T-cell (primary cell): ENCODE measurements at regions not wholly inside any gene's neighbourhood (a gene's known extent, or its start where the extent isn't known, plus 50 kb on each side); places are given as distances from the start of the nearest gene placed in this dataset.

Experiments
- ATAC-seq, 4 experiments: fragments of 200-7000 bp in 3 of 4; fragments of 150-1000 bp in 1 of 4; cut with Tn5 transposase; replicated peaks in 1 of 4; 1 replicate in 3 of 4; 2 replicates in 1 of 4; pipeline ENCODE4 v1.10.0; 2021; ENCODE audit warnings: moderate library complexity in 3 of 4, mild to moderate bottlenecking in 2 of 4, moderate number of reproducible peaks in 1 of 4
- CTCF ChIA-PET, 2 donors: fragments of 300-600 bp; sonication (Branson Sonifier 250); formaldehyde crosslinking; loops; one replicate each; lab custom pipeline; 2022; ENCODE audit warnings: antibody characterized with exemption in 2 of 2; lab: Charles Lee
- POLR2A ChIA-PET, 2 donors: fragments of 300-600 bp; sonication (Branson Sonifier 250); formaldehyde crosslinking; loops; one replicate each; lab custom pipeline; 2022; ENCODE audit warnings: antibody characterized with exemption in 2 of 2; lab: Charles Lee
- DNase-seq, 35 experiments: peaks; one replicate each; pipeline versions ENCODE4 v3.0.0 to v3.0.0-alpha.2; 2013 to 2023
- H3K27ac ChIP-seq: one replicate; pipeline ENCODE4 v1.5.1; 2013; ENCODE audit warnings: low read length
- H3K27me3 ChIP-seq, 2 experiments: replicated peaks in 1 of 2; 1 replicate in 1 of 2; 2 replicates in 1 of 2; pipeline versions ENCODE4 v1.6.1 to v1.7.0; 2013; ENCODE audit warnings: low read length in 1 of 2, mixed read lengths in 1 of 2; ENCODE audit not compliant: control insufficient read depth in 2 of 2, insufficient read depth in 2 of 2; ENCODE audit errors: extremely low read depth in 1 of 2
- H3K36me3 ChIP-seq, 2 donors: 1 replicate in 1 of 2; 2 replicates in 1 of 2; pipeline versions ENCODE4 v1.6.1 to v1.7.0; 2013; ENCODE audit warnings: low read length in 1 of 2; ENCODE audit not compliant: control insufficient read depth in 2 of 2, insufficient read depth in 1 of 2; ENCODE audit errors: extremely low read depth in 1 of 2
- H3K4me1 ChIP-seq, 2 experiments: 1 replicate in 1 of 2; 2 replicates in 1 of 2; pipeline versions ENCODE4 v1.6.1 to v1.7.0; 2013; ENCODE audit warnings: low read length in 2 of 2, mixed read lengths in 1 of 2; ENCODE audit not compliant: insufficient read depth in 2 of 2, control insufficient read depth in 1 of 2; ENCODE audit errors: extremely low read depth in 1 of 2
- H3K4me3 ChIP-seq, 2 donors: 1 replicate in 1 of 2; 2 replicates in 1 of 2; pipeline versions ENCODE4 v1.5.1 to v1.7.0; 2013; ENCODE audit warnings: mild to moderate bottlenecking in 2 of 2, low read length in 1 of 2, moderate library complexity in 1 of 2; ENCODE audit not compliant: control insufficient read depth in 1 of 2; ENCODE audit errors: extremely low read depth in 1 of 2
- H3K9me3 ChIP-seq: 2 replicates; pipeline ENCODE4 v1.7.0; 2013
- H3K27ac Mint-ChIP-seq, 2 donors: one replicate each; pipeline ENCODE4 v1.8.0; 2020 to 2021; ENCODE audit warnings: mild to moderate bottlenecking in 2 of 2, mixed read lengths in 2 of 2
- H3K27me3 Mint-ChIP-seq, 2 donors: one replicate each; pipeline ENCODE4 v1.8.0; 2021 to 2022; ENCODE audit warnings: mixed read lengths in 2 of 2
- H3K36me3 Mint-ChIP-seq: one replicate; pipeline ENCODE4 v1.8.0; 2021; ENCODE audit warnings: mixed read lengths
- H3K4me1 Mint-ChIP-seq, 3 donors: one replicate each; pipeline ENCODE4 v1.8.0; 2020 to 2022; ENCODE audit warnings: mixed read lengths in 3 of 3, mild to moderate bottlenecking in 1 of 3
- H3K4me3 Mint-ChIP-seq, 3 donors: one replicate each; pipeline ENCODE4 v1.8.0; 2020 to 2022; ENCODE audit warnings: mild to moderate bottlenecking in 3 of 3, mixed read lengths in 3 of 3, moderate library complexity in 3 of 3
- H3K9me3 Mint-ChIP-seq, 3 donors: one replicate each; pipeline ENCODE4 v1.8.0; 2020 to 2022; ENCODE audit warnings: mixed read lengths in 3 of 3
- WGBS: methylation state at CpG from one replicate; pipeline ENCODE4 v1.1.5; 2013; ENCODE audit warnings: missing lambda C conversion rate; ENCODE audit not compliant: insufficient coverage; 5-methylcytosine and 5-hydroxymethylcytosine counted together

DNA sequence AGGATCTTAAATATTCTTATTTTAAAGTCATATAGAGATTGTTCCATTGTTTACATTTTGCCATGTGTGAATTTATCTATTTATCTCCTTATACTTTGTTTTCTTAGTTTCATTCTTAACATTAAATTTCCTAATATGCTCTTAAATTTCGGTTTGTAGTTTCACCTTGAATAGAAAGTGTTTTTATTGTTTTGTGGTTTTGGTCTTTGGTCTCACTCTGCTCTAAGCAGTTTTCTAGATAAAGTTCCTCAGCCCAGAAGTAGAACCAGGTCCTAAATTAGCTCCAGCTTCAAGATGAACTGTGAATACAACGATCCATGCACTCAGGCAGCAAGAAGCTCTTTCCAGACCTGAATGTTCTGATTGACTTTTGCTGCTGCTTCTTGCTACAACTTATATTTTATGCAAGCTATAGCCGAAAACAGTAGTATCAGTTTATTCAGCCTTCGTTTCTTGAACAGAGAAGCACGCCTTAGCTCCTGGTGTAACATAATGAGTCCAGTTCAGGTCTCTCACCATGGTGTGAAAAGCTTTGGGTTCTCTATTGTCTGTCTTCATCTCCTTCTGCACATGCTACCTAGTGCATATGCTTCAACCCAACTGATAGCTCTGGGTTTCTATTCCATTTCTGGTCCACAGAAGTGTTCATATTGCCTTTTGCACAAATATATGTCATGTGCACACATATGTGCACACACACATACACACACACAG lies 95.3 kb downstream of the SEM1 start:
- Histone ChIP-seq H3K4me1 (no peaks in the 10 kb centered on the region), H3K27me3 (peaks cover 0 to 2% of the 10 kb centered on the region in 2 experiments), H3K27ac (no peak overlapping the region), H3K4me3 (no peak overlapping the region), H3K36me3 (no peaks in the 10 kb centered on the region), H3K9me3 (no peaks in the 10 kb centered on the region)
- no peak for DNase-seq
- no peaks in the 10 kb centered on the region for H3K36me3 Mint-ChIP-seq
- ChIA-PET POLR2A (no interaction called here), CTCF (no interaction called here)
- peaks cover 3 to 11% of the 10 kb centered on the region in 2 donors for H3K27me3 Mint-ChIP-seq
- H3K27ac Mint-ChIP-seq, result no peak overlapping the region
- peaks cover 14 to 40% (median 29%) of the 10 kb centered on the region in 3 donors for H3K9me3 Mint-ChIP-seq
- no peak for ATAC-seq
- 50% methylated on average over 2 of the region's 5 CpGs for WGBS
- H3K4me1 Mint-ChIP-seq, result no peaks in the 10 kb centered on the region
- H3K4me3 Mint-ChIP-seq, result no peak overlapping the region

DNA sequence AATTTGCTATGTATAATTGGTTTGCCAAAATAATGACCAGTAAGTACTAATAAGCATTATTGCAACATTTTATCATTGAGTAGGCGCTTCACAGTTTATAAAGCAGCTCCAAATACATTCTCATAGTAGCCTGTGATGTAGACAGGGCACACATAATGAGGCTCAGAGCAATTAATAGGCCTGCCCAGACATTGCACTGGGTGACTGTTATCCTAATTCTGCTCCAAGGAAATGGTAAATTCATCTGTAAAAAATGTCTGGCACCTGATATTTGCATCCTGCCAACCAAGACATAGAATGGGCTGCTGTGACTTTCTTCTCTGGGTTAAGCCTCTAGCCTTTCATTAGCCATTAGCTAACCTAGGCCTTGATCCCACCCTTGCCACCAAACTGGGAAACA lies 97.6 kb downstream of the SEM1 start:
- no peaks in the 10 kb centered on the region for H3K4me1 ChIP-seq
- H3K36me3 ChIP-seq, result no peaks in the 10 kb centered on the region
- no peaks in the 10 kb centered on the region for H3K36me3 Mint-ChIP-seq
- H3K27me3 ChIP-seq, result no peaks in the 10 kb centered on the region
- no peaks in the 10 kb centered on the region for H3K9me3 ChIP-seq
- H3K27me3 Mint-ChIP-seq, result peaks cover 7 to 19% of the 10 kb centered on the region in 2 donors
- ChIA-PET CTCF (no interaction called here), POLR2A (no interaction called here)
- ATAC-seq (no peak), DNase-seq (no peak)
- H3K4me3 ChIP-seq, result no peak overlapping the region
- H3K4me3 Mint-ChIP-seq, result no peak overlapping the region
- peaks cover 4 to 27% (median 20%) of the 10 kb centered on the region in 3 donors for H3K9me3 Mint-ChIP-seq
- no peak overlapping the region for H3K27ac Mint-ChIP-seq
- 100% methylated on average over 1 of the region's 1 CpG for WGBS
- H3K27ac ChIP-seq, result no peak overlapping the region
- H3K4me1 Mint-ChIP-seq, result no peaks in the 10 kb centered on the region

DNA sequence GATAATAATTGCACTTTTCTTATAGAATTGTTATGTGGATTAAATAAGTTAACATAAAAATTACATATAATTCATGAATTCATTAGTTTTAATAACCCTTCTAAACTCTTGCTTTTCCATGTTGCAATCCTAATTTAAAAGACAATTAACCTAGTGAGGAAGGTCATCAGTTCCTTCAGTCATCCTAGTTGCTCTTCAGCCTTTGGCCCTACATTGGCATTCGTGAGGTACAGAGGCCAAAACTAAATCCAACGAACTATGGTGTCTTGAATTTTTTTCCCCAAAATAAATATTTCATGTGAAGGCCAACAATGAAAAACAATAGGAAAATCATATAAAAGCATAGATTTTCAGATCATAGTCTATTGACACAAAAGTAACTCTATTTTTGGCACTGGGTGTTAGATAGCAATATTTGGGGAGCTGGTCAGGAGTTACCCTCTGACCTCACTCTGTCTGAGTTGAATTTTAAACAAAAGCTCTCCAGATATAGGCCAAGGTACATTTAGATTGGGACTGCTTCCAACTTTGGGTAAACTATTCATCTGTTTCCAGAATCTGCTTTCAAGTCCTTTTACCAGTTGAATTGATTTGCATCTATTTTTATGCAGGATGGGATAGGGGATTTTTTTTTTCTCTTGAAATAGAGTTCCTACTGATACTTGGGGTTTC lies 104.5 kb downstream of the SEM1 start:
- H3K27ac ChIP-seq, result no peak overlapping the region
- H3K36me3 ChIP-seq, result no peaks in the 10 kb centered on the region
- Mint-ChIP-seq H3K27ac (no peak overlapping the region), H3K4me3 (no peak overlapping the region), H3K9me3 (peaks cover 0 to 3% (median 0%) of the 10 kb centered on the region in 3 donors), H3K36me3 (no peaks in the 10 kb centered on the region), H3K4me1 (no peaks in the 10 kb centered on the region), H3K27me3 (peaks cover 17 to 20% of the 10 kb centered on the region in 2 donors)
- DNase-seq, result no peak
- CTCF ChIA-PET, result no interaction called here
- ATAC-seq, result no peak
- no peaks in the 10 kb centered on the region for H3K4me1 ChIP-seq
- POLR2A ChIA-PET, result no interaction called here
- WGBS, result no CpG with 5 or more reads among the region's 2 CpGs
- no peaks in the 10 kb centered on the region for H3K27me3 ChIP-seq
- H3K4me3 ChIP-seq, result no peak overlapping the region
- no peaks in the 10 kb centered on the region for H3K9me3 ChIP-seq

DNA sequence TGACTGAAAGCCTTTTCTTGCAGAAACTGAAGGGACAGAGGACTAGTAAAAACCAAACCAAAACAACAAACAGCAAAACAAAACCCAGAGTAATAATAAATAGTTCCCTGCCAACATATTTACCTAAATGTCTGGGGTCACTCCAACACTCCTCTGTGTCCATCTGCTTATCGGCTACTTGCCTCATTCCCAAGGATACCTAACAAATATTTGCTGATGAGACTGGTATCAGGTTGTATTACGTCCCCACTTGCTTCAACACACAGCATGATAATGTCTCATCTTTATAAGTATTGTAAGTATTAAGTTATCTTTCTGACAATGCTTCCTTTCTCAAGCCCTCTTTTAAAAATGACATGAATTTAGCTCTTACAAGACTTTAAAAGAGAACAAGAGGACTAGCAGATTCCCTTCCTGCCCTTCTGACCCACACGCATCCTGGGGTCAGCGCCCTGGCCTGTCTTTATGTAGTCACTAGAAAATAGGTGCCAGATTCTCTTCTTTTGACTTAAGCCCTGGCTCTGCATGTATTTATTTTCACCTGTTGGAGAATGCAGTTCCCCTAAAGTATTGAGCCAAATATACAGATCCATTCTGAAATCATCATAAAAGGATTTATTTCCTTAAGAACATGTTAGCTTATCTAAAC lies 110.2 kb downstream of the SEM1 start:
- ChIA-PET CTCF (no interaction called here), POLR2A (no interaction called here)
- H3K4me1 Mint-ChIP-seq, result no peaks in the 10 kb centered on the region
- WGBS, result no CpG with 5 or more reads among the region's 4 CpGs
- H3K4me3 Mint-ChIP-seq, result no peak overlapping the region
- H3K27ac ChIP-seq, result no peak overlapping the region
- H3K4me1 ChIP-seq, result no peaks in the 10 kb centered on the region
- no peaks in the 10 kb centered on the region for H3K36me3 ChIP-seq
- no peak overlapping the region for H3K27ac Mint-ChIP-seq
- DNase-seq, result no peak
- H3K36me3 Mint-ChIP-seq, result no peaks in the 10 kb centered on the region
- no peak overlapping the region for H3K4me3 ChIP-seq
- no peaks in the 10 kb centered on the region for H3K9me3 Mint-ChIP-seq
- H3K27me3 Mint-ChIP-seq, result peaks cover 11% of the 10 kb centered on the region in 2 donors
- no peaks in the 10 kb centered on the region for H3K9me3 ChIP-seq
- ATAC-seq, result no peak
- H3K27me3 ChIP-seq, result no peaks in the 10 kb centered on the region

DNA sequence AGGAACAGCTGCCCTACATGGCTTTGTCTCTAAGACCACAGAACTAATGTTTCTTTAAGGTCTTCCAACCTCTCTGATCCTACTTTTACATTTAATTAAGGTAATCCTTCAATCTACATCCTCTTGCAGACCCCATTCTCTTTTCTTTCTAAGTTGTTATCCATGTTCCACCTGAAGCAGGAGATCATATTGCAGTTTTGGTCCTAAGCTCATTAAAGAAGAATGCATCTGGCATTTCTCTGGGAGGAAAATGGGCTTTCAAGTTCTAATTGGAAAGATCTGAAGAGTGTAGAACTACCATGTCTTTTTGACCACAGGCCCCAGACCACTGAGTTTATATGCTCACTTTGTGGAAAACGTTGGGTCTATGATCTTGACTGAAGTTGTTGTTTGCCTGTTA lies 111.2 kb downstream of the SEM1 start:
- Histone ChIP-seq H3K27me3 (no peaks in the 10 kb centered on the region), H3K4me1 (no peaks in the 10 kb centered on the region), H3K9me3 (no peaks in the 10 kb centered on the region), H3K4me3 (no peak overlapping the region), H3K27ac (no peak overlapping the region), H3K36me3 (no peaks in the 10 kb centered on the region)
- Mint-ChIP-seq H3K9me3 (no peaks in the 10 kb centered on the region), H3K27ac (no peak overlapping the region), H3K27me3 (peaks cover 11% of the 10 kb centered on the region in 2 donors), H3K4me3 (no peak overlapping the region), H3K36me3 (no peaks in the 10 kb centered on the region), H3K4me1 (no peaks in the 10 kb centered on the region)
- ChIA-PET CTCF (no interaction called here), POLR2A (no interaction called here)
- WGBS, result no CpG with 5 or more reads among the region's 1 CpG
- no peak for DNase-seq
- ATAC-seq, result no peak

DNA sequence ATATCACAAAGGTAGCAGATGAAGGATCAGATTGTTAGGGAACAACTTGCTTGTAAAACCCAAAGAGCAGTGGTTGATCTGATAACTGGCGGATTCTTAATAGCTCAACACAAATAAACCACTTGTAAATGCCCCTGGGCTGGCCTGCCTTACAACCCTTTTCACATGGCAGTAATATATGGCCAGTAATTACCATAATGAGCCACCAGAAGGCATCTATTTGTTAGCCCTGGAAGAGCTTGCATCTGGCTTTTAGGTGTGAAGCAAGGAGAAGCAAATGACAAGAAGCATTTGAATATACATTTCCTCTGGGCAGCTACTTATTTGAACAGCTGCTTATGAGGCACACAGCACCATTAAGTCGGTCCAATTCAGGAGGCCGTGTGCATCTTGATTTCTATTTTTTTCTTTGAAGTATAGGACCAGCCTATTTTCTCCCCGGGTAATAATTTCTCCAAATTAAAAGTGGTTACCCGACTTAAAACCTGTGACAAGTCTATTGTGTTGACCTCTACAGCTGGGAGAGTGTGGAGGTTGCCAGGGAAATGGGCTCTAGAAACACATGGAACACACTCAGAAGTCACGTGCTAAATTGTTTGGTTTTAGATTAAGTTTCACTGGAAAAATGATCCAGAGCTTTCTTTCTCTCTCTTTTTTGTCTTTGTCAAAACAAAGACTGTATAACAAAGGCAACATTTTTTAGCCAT lies 113.4 kb downstream of the SEM1 start:
- H3K9me3 ChIP-seq, result no peaks in the 10 kb centered on the region

More for the DNA sequence above, 113.4 kb downstream of the SEM1 start:
- no peak overlapping the region for H3K4me3 ChIP-seq
- WGBS, result 62% methylated on average over 2 of the region's 6 CpGs
- Mint-ChIP-seq H3K4me1 (no peaks in the 10 kb centered on the region), H3K36me3 (no peaks in the 10 kb centered on the region), H3K27ac (no peak overlapping the region), H3K4me3 (no peak overlapping the region), H3K27me3 (peaks cover 8 to 11% of the 10 kb centered on the region in 2 donors), H3K9me3 (no peaks in the 10 kb centered on the region)
- ATAC-seq, result no peak
- H3K27ac ChIP-seq, result no peak overlapping the region
- ChIA-PET CTCF (interaction anchor here (0.6 to 0.9 kb wide), 2 partner anchors 430 to 519 kb away, joined by 3 read pairs; no protein-coding TSS in a partner anchor), POLR2A (no interaction called here)
- H3K27me3 ChIP-seq, result no peaks in the 10 kb centered on the region
- no peaks in the 10 kb centered on the region for H3K4me1 ChIP-seq
- peak in 1 of 35 experiments; percentile 4 for DNase-seq
- H3K36me3 ChIP-seq, result no peaks in the 10 kb centered on the region
